Ovary (tissue), 7 donors: ENCODE measurements at regions not wholly inside any gene's neighbourhood (a gene's known extent, or its start where the extent isn't known, plus 50 kb on each side); places are given as distances from the start of the nearest gene placed in this dataset.

Experiments used
- DNase-seq, 5 donors: peaks; one replicate each; pipeline ENCODE4 v3.0.0-alpha.2; 2019 to 2020
- H3K27ac ChIP-seq, 2 donors: fragments of 200-600 bp; one replicate each; pipeline versions ENCODE4 v1.5.1 to v1.8.0; 2019 to 2022
- H3K27me3 ChIP-seq: fragments of 200-600 bp; one replicate; pipeline ENCODE4 v1.8.0; 2022
- H3K36me3 ChIP-seq: fragments of 200-600 bp; sonication (generic); one replicate; pipeline ENCODE4 v1.5.1; 2019
- H3K4me1 ChIP-seq: one replicate; pipeline ENCODE4 v1.8.1; 2013; ENCODE audit warnings: mild to moderate bottlenecking, moderate library complexity; ENCODE audit not compliant: insufficient read depth
- H3K4me3 ChIP-seq: fragments of 200-600 bp; sonication (generic); one replicate; pipeline ENCODE4 v1.5.1; 2017
- H3K9me3 ChIP-seq, 2 donors: fragments of 200-600 bp in 1 of 2; sonication (generic) in 1 of 2; one replicate each; pipeline versions ENCODE4 v1.5.1 to v1.8.1; 2013 to 2019; ENCODE audit warnings: mild to moderate bottlenecking in 1 of 2, moderate library complexity in 1 of 2
- EP300 ChIP-seq: sonication (generic); formaldehyde crosslinking; IDR thresholded peaks from one replicate; pipeline ENCODE4 v1.6.1; 2017; ENCODE audit warnings: antibody characterized with exemption
- POLR2A ChIP-seq: fragments of 450-650 bp; IDR thresholded peaks from one replicate; pipeline ENCODE4 v1.6.1; 2017; ENCODE audit warnings: antibody characterized with exemption, mild to moderate bottlenecking, moderate library complexity
- WGBS, 3 donors: extraction: QIAGEN DNeasy Blood & Tissue Kit in 1 of 3; methylation state at CpG; one replicate each; pipeline versions ENCODE4 v1.1.5 to v1.1.7; 2013 to 2017; 5-methylcytosine and 5-hydroxymethylcytosine counted together
- intact Hi-C, 4 donors: fragments of 100-400 bp; cut with DNase I; formaldehyde crosslinking; loops; one replicate each; pipeline versions ENCODE4 v1.11.0 to v1.15.1; 2022 to 2023
- TF ChIP-seq, protein P1 (sequence below), 3 donors: fragments of 450-650 bp in 2 of 3; fragments of 200-600 bp in 1 of 3; IDR thresholded peaks; one replicate each; pipeline versions ENCODE4 v1.5.1 to v1.8.0; 2016 to 2022; ENCODE audit warnings: antibody characterized with exemption in 3 of 3, mild to moderate bottlenecking in 1 of 3
- donor health status: DM: no; HTN: no; CAD: no; lungs with moderate emphysema.
- donor health status: DM: no; HTN: no; CAD: no.
- donor health status: Bipolar disorder and iron deficiency.
- donor health status: DM: no; HTN: no; CAD: no.
- donor health status: DM: yes; HTN: yes; CAD: no.

- Histone ChIP-seq H3K36me3 (no peaks in the 10 kb centered on the region), H3K27me3 (no peaks in the 10 kb centered on the region), H3K27ac (no peak overlapping the region), H3K9me3 (no peaks in the 10 kb centered on the region), H3K4me1 (no peaks in the 10 kb centered on the region), H3K4me3 (no peak overlapping the region)
- peak; percentile 17 to 64 (median 48) for DNase-seq
- WGBS, 3 donors, result 29 to 46% (median 32%) methylated on average over 16 of the region's 16 CpGs
- intact Hi-C loops, result loop anchor here (5.0 to 10.0 kb wide), 3 partner anchors 133 to 190 kb away; partner anchors contain the start of gene GSE1 (in 1 of the 4)
- TF ChIP-seq, protein P1, sequence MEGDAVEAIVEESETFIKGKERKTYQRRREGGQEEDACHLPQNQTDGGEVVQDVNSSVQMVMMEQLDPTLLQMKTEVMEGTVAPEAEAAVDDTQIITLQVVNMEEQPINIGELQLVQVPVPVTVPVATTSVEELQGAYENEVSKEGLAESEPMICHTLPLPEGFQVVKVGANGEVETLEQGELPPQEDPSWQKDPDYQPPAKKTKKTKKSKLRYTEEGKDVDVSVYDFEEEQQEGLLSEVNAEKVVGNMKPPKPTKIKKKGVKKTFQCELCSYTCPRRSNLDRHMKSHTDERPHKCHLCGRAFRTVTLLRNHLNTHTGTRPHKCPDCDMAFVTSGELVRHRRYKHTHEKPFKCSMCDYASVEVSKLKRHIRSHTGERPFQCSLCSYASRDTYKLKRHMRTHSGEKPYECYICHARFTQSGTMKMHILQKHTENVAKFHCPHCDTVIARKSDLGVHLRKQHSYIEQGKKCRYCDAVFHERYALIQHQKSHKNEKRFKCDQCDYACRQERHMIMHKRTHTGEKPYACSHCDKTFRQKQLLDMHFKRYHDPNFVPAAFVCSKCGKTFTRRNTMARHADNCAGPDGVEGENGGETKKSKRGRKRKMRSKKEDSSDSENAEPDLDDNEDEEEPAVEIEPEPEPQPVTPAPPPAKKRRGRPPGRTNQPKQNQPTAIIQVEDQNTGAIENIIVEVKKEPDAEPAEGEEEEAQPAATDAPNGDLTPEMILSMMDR (IDR thresholded peaks at IDR 0.05), result no peak
- no peak for TF ChIP-seq EP300
- TF ChIP-seq POLR2A, result no peak
Measured at GRCh38 chr16:85422196-85422631, 190.9 kb upstream of the GSE1 start.

- intact Hi-C loops, result loop anchor here (5.0 to 10.0 kb wide), 3 partner anchors 132 to 189 kb away; partner anchors contain the start of gene GSE1 (in 1 of the 4)
- Histone ChIP-seq H3K4me3 (no peak overlapping the region), H3K9me3 (no peaks in the 10 kb centered on the region), H3K27ac (no peak overlapping the region), H3K27me3 (no peaks in the 10 kb centered on the region), H3K4me1 (no peaks in the 10 kb centered on the region), H3K36me3 (no peaks in the 10 kb centered on the region)
- TF ChIP-seq, protein P1 (IDR thresholded peaks at IDR 0.05), result no peak
- TF ChIP-seq POLR2A (no peak), EP300 (no peak)
- 84 to 90% (median 88%) methylated on average over 17 to 23 of the region's 23 CpGs for WGBS, 3 donors
- DNase-seq, result peak; percentile 15 to 45 (median 37)
Measured at GRCh38 chr16:85422632-85423550, 190.2 kb upstream of the GSE1 start.

DNA sequence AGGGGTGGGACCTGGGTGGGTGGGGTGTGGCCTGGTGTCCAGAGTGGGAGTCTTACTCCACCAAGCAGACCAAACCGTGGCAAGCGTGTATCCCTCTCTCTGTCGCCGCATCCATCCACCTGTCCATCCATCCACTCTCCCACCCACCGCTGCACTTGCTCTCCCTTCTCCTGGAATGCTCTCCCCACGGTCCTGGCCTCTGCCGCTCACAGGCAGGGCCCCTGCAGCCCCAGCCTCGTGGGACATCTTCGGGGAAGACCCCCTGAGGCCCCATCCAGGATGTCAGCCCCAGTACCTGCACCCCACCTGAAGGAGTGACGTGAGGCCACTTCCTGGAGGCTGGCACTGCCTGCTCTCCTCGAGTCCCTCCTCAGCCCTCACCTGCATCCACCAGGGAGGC lies 189.5 kb upstream of the GSE1 start:
- no peaks in the 10 kb centered on the region for H3K27me3 ChIP-seq
- no peaks in the 10 kb centered on the region for H3K9me3 ChIP-seq
- H3K36me3 ChIP-seq, result no peaks in the 10 kb centered on the region
- no peaks in the 10 kb centered on the region for H3K4me1 ChIP-seq
- 86 to 92% (median 89%) methylated on average over 11 of the region's 11 CpGs for WGBS, 3 donors
- TF ChIP-seq, protein P1 (IDR thresholded peaks at IDR 0.05), result no peak
- no peak for TF ChIP-seq EP300
- no peak for TF ChIP-seq POLR2A
- intact Hi-C loops, result loop anchor here (5.0 to 10.0 kb wide), 3 partner anchors 131 to 189 kb away; partner anchors contain the start of gene GSE1 (in 1 of the 4)
- H3K4me3 ChIP-seq, result no peak overlapping the region
- H3K27ac ChIP-seq, result no peak overlapping the region
- DNase-seq, result peak in 4 of 5 donors; percentile 7 to 29 (median 16)

GRCh38 chr16:85424260-85425073 lies 188.7 kb upstream of the GSE1 start:
- H3K4me3 ChIP-seq, result no peak overlapping the region
- H3K27ac ChIP-seq, result no peak overlapping the region
- H3K4me1 ChIP-seq, result no peaks in the 10 kb centered on the region
- intact Hi-C loops, result loop anchor here (5.0 to 10.0 kb wide), 3 partner anchors 130 to 188 kb away; partner anchors contain the start of gene GSE1 (in 1 of the 4)
- TF ChIP-seq POLR2A (no peak), EP300 (no peak)
- TF ChIP-seq, protein P1 (IDR thresholded peaks at IDR 0.05), result no peak
- no peaks in the 10 kb centered on the region for H3K27me3 ChIP-seq
- DNase-seq, result peak in 4 of 5 donors; percentile 9 to 34 (median 22)
- H3K9me3 ChIP-seq, result no peaks in the 10 kb centered on the region
- H3K36me3 ChIP-seq, result no peaks in the 10 kb centered on the region
- WGBS, 3 donors, result 77 to 91% (median 86%) methylated on average over 35 of the region's 35 CpGs
